ENCODE measurements at regions not wholly inside any gene's neighbourhood (a gene's known extent, or its start where the extent isn't known, plus 50 kb on each side); places are given as distances from the start of the nearest gene placed in this dataset.

DNA sequence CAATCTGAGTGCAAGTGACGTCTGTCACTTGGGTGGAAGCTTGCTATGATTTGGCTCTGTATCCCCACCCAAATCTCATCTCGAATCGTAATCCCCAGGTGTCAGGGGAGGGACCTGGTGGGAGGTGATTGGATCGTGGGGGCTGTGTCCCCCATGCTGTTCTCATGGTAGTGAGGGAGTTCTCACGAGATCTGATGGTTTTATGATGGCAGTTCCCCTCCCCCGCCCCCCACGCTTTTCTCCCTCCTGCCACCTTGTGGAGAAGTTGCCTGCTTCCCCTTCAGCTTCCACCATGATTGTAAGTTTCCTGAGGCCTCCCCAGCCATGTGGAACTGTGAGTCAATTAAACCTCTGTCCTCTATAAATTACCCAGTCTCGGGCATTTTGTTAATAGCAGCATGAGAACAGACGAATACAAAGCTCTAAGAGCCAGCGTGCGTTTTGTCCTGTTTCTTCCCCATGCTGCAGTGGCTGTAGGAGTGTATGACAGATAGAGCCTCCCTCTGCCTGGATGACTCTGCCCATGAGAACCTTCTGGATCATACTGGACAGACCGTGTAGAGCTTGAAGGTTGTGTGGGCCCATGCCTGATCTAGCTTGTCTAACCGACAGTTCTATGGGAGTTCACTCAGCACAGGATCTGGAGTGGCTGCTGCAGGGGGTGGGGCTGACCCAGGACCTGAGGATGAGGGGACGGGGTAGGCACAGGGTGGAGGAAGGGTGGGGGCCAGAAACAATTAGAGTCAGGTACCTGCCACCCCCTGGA, 139.7 kb upstream of the ERRFI1 start:
- Histone ChIP-seq H3K9me3 (no peaks in the 10 kb centered on the region), H3K4me3 (no peak overlapping the region), H3K4me1 (ENCODE audit: low read depth) (peaks cover 14% of the 10 kb centered on the region), H3K36me3 (ENCODE audit: low read depth) (no peaks in the 10 kb centered on the region)
- TF ChIP-seq CTCF (IDR thresholded peaks at IDR 0.05) = no peak
- DNase-seq (no peak), ATAC-seq (no peak)
- intact Hi-C loops (cut with DNase I, micrococcal nuclease) = no loop called here

- no peak overlapping the region for H3K4me3 ChIP-seq
- no peaks in the 10 kb centered on the region for H3K9me3 ChIP-seq
- H3K4me1 ChIP-seq (ENCODE audit: low read depth) = peaks cover 6% of the 10 kb centered on the region
- intact Hi-C loops (cut with DNase I, micrococcal nuclease) = no loop called here
- no peaks in the 10 kb centered on the region for H3K36me3 ChIP-seq (ENCODE audit: low read depth)
- no peak for ATAC-seq
- TF ChIP-seq CTCF (IDR thresholded peaks at IDR 0.05) = no peak
- no peak for DNase-seq
Measured at GRCh38 chr1:8164670-8165069, 138.6 kb upstream of the ERRFI1 start.

- H3K36me3 ChIP-seq (ENCODE audit: low read depth) = no peaks in the 10 kb centered on the region
- no peak for DNase-seq
- ATAC-seq = no peak
- H3K9me3 ChIP-seq = no peaks in the 10 kb centered on the region
- intact Hi-C loops (cut with DNase I, micrococcal nuclease) = no loop called here
- no peaks in the 10 kb centered on the region for H3K4me1 ChIP-seq (ENCODE audit: low read depth)
- no peak for TF ChIP-seq CTCF (IDR thresholded peaks at IDR 0.05)
- H3K4me3 ChIP-seq = no peak overlapping the region
Measured at GRCh38 chr1:8163039-8163438, 136.9 kb upstream of the ERRFI1 start.

DNA sequence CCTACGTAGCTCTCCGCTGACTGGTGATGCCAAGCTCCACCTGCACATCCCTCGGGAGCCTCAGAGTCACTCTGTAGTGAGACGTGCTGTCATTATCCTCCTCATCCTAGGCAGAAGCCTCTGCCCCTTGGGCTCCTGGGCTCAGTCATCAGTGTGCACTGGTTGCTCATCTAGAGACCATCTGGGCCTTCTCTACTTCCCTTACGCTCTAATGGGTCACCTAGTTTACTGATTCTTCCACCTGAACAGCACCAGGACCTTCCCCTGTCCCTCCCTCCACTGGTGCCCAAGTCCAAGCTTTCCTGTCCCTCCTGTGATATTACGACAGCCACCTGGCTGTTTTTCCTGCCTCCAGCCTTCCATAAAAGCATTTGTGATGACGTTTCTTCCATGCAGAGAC, 136.1 kb upstream of the ERRFI1 start:
- intact Hi-C loops (cut with DNase I, micrococcal nuclease) = no loop called here
- TF ChIP-seq CTCF (IDR thresholded peaks at IDR 0.05) = no peak
- no peaks in the 10 kb centered on the region for H3K4me1 ChIP-seq (ENCODE audit: low read depth)
- H3K4me3 ChIP-seq = no peak overlapping the region
- no peaks in the 10 kb centered on the region for H3K36me3 ChIP-seq (ENCODE audit: low read depth)
- ATAC-seq (peak; percentile 52), DNase-seq (no peak)
- no peaks in the 10 kb centered on the region for H3K9me3 ChIP-seq

GRCh38 chr1:8161546-8162105, 135.5 kb upstream of the ERRFI1 start:
- no peak for TF ChIP-seq CTCF (IDR thresholded peaks at IDR 0.05)
- Histone ChIP-seq H3K9me3 (no peaks in the 10 kb centered on the region), H3K36me3 (ENCODE audit: low read depth) (no peaks in the 10 kb centered on the region), H3K4me1 (ENCODE audit: low read depth) (no peaks in the 10 kb centered on the region), H3K4me3 (no peak overlapping the region)
- ATAC-seq (no peak), DNase-seq (no peak)
- intact Hi-C loops (cut with DNase I, micrococcal nuclease) = no loop called here
